HEK293T (cell line): ENCODE measurements at regions not wholly inside any gene's neighbourhood (a gene's known extent, or its start where the extent isn't known, plus 50 kb on each side); places are given as distances from the start of the nearest gene placed in this dataset.

ENCODE experiments used
- BHLHE40 ChIP-seq: fragments of 450-650 bp; IDR thresholded peaks from 2 replicates; pipeline ENCODE4 v1.6.1; 2016; ENCODE audit warnings: mild to moderate bottlenecking, moderate library complexity, borderline replicate concordance
- CTBP1 ChIP-seq: fragments of 450-650 bp; IDR thresholded peaks from 2 replicates; pipeline ENCODE4 v1.6.1; 2016; ENCODE audit warnings: borderline replicate concordance
- ELF4 ChIP-seq: fragments of 450-650 bp; IDR thresholded peaks from 2 replicates; pipeline ENCODE4 v1.6.1; 2017; ENCODE audit warnings: antibody characterized with exemption
- FOXA1 ChIP-seq: fragments of 450-650 bp; IDR thresholded peaks from 2 replicates; pipeline ENCODE4 v1.6.1; 2016; ENCODE audit warnings: mild to moderate bottlenecking
- FOXK2 ChIP-seq: fragments of 450-650 bp; IDR thresholded peaks from 2 replicates; pipeline ENCODE4 v1.6.1; 2016; ENCODE audit warnings: mild to moderate bottlenecking
- FOXM1 ChIP-seq: fragments of 450-650 bp; IDR thresholded peaks from 2 replicates; pipeline ENCODE4 v1.6.1; 2017; ENCODE audit warnings: mild to moderate bottlenecking, borderline replicate concordance
- HDGF ChIP-seq: fragments of 450-650 bp; IDR thresholded peaks from 2 replicates; pipeline ENCODE4 v1.6.1; 2017; ENCODE audit warnings: antibody characterized with exemption, borderline replicate concordance
- LEF1 ChIP-seq: fragments of 450-650 bp; IDR thresholded peaks from 2 replicates; pipeline ENCODE4 v1.6.1; 2017; ENCODE audit warnings: mild to moderate bottlenecking, borderline replicate concordance
- NFRKB ChIP-seq: fragments of 450-650 bp; IDR thresholded peaks from 2 replicates; pipeline ENCODE4 v1.6.1; 2016; ENCODE audit warnings: mild to moderate bottlenecking, moderate library complexity
- PKNOX1 ChIP-seq: fragments of 450-650 bp; IDR thresholded peaks from 2 replicates; pipeline ENCODE4 v1.6.1; 2016
- SP1 ChIP-seq: fragments of 450-650 bp; IDR thresholded peaks from 2 replicates; pipeline ENCODE4 v1.6.1; 2017
- SUZ12 ChIP-seq: fragments of 450-650 bp; IDR thresholded peaks from 2 replicates; pipeline ENCODE4 v1.6.1; 2016; ENCODE audit warnings: mild to moderate bottlenecking
- TARDBP ChIP-seq: fragments of 450-650 bp; IDR thresholded peaks from 2 replicates; pipeline ENCODE4 v1.6.1; 2016
- ZNF384 ChIP-seq: fragments of 450-650 bp; IDR thresholded peaks from 2 replicates; pipeline ENCODE4 v1.6.1; 2016

GRCh38 chr4:96097693-96098092 lies 257.8 kb downstream of the PDHA2 start:
- TF ChIP-seq SP1 (no peak), NFRKB (no peak), TARDBP (no peak), SUZ12 (no peak), FOXA1 (no peak), CTBP1 (no peak), FOXM1 (no peak), BHLHE40 (no peak), LEF1 (no peak), ZNF384 (no peak), FOXK2 (no peak), ELF4 (no peak), PKNOX1 (no peak), HDGF (no peak)
